ENCODE measurements at regions not wholly inside any gene's neighbourhood (a gene's known extent, or its start where the extent isn't known, plus 50 kb on each side); places are given as distances from the start of the nearest gene placed in this dataset.

DNA sequence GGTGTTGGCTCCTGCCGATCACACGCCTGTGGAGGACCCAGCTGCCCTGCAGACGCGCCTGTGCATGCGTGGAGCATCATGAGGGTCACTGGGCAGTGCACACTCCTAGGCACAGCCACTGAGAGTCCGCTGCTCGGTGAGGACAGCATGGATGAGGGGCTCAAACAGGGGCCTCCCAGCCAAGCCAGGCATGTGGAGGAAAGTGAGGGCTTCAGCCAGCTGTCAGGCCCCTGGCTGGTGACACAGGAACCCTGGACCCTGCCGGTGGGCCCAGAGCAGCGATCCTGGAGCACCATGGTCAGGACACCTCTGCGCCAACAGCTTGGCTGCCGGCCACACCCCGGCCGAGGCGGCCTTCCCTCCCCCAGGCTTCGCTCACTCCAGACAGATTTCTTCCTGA is 171.2 kb downstream of the RTP5 start:
- no peaks in the 10 kb centered on the region for H3K79me2 ChIP-seq (ENCODE audit: control insufficient read depth, insufficient read depth, low read length, poor library complexity)
- DNase-seq, result no peak
- no CpG with 5 or more reads among the region's 15 CpGs for WGBS (ENCODE audit: extremely low coverage, insufficient coverage, insufficient read length)

DNA sequence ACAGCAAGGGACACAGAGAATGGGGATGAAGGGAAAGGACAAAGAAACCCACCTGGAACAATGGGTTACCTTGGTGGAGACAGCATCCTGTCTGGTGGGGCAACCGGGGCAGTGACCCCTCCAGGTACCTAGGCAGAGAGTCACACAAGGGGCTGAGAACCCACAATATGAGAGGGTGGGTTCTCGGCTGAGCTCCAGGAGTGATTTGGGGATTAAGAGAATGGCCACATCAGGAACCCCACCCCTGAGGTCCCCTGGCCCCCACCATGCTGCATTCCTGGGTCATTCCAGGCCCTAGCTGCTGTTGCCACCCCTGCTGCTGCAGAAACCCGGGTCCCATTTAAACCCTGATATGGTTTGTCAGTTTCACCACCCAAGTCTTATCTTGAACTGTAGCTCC is 172.3 kb downstream of the RTP5 start:
- Histone ChIP-seq H3K27me3 (ENCODE audit: insufficient read depth, low read length) (peaks cover 7% of the 10 kb centered on the region), H4K91ac (ENCODE audit: low read depth, low read length) (no peak overlapping the region), H4K8ac (ENCODE audit: low read depth, low read length) (no peak overlapping the region), H3K9me3 (ENCODE audit: insufficient read depth, low read depth, low read length) (no peaks in the 10 kb centered on the region), H3K36me3 (ENCODE audit: control insufficient read depth in 1 of 2, insufficient read depth in 2 of 2, low read length in 2 of 2) (no peaks in the 10 kb centered on the region), H4K12ac (ENCODE audit: low read depth, low read length) (no peak overlapping the region), H3K79me1 (ENCODE audit: low read length) (no peaks in the 10 kb centered on the region), H3K27ac (ENCODE audit: low read depth, low read length) (no peak overlapping the region), H3K23ac (ENCODE audit: low read length) (no peak overlapping the region), H2BK5ac (ENCODE audit: low read depth, low read length, poor library complexity) (no peak overlapping the region), H2AK5ac (ENCODE audit: low read length) (no peak overlapping the region), H3K79me2 (ENCODE audit: control insufficient read depth, insufficient read depth, low read length, poor library complexity) (no peaks in the 10 kb centered on the region), H3K9ac (ENCODE audit: low read length) (no peak overlapping the region), H3K4me2 (ENCODE audit: low read length) (no peak overlapping the region), H3K18ac (ENCODE audit: low read length) (no peak overlapping the region), H2AFZ (ENCODE audit: insufficient read depth, low read length, poor library complexity) (no peak overlapping the region), H2BK120ac (ENCODE audit: insufficient read depth, low read length, poor library complexity) (no peak overlapping the region), H3K14ac (ENCODE audit: low read length) (no peak overlapping the region), H3K4ac (ENCODE audit: low read depth, low read length) (no peak overlapping the region), H3K4me1 (ENCODE audit: control insufficient read depth in 1 of 2, insufficient read depth in 2 of 2, low read length in 2 of 2) (no peaks in the 10 kb centered on the region), H2BK12ac (ENCODE audit: low read length) (no peak overlapping the region), H3K4me3 (ENCODE audit: low read depth, low read length) (no peak overlapping the region)
- DNase-seq, result no peak
- WGBS (ENCODE audit: extremely low coverage, insufficient coverage, insufficient read length), result no CpG with 5 or more reads among the region's 3 CpGs

More for the DNA sequence above, 171.2 kb downstream of the RTP5 start:
- no peak overlapping the region for H2AK5ac ChIP-seq (ENCODE audit: low read length)
- H3K4ac ChIP-seq (ENCODE audit: low read depth, low read length), result no peak overlapping the region
- H3K4me3 ChIP-seq (ENCODE audit: low read depth, low read length), result no peak overlapping the region
- no peaks in the 10 kb centered on the region for H3K36me3 ChIP-seq (ENCODE audit: control insufficient read depth in 1 of 2, insufficient read depth in 2 of 2, low read length in 2 of 2)
- H3K9ac ChIP-seq (ENCODE audit: low read length), result no peak overlapping the region
- no peaks in the 10 kb centered on the region for H3K4me1 ChIP-seq (ENCODE audit: control insufficient read depth in 1 of 2, insufficient read depth in 2 of 2, low read length in 2 of 2)
- no peaks in the 10 kb centered on the region for H3K79me1 ChIP-seq (ENCODE audit: low read length)
- H3K4me2 ChIP-seq (ENCODE audit: low read length), result no peak overlapping the region
- H3K23ac ChIP-seq (ENCODE audit: low read length), result no peak overlapping the region
- H2AFZ ChIP-seq (ENCODE audit: insufficient read depth, low read length, poor library complexity), result no peak overlapping the region
- no peak overlapping the region for H2BK120ac ChIP-seq (ENCODE audit: insufficient read depth, low read length, poor library complexity)
- peaks cover 3% of the 10 kb centered on the region for H3K27me3 ChIP-seq (ENCODE audit: insufficient read depth, low read length)
- no peak overlapping the region for H2BK5ac ChIP-seq (ENCODE audit: low read depth, low read length, poor library complexity)
- no peak overlapping the region for H4K8ac ChIP-seq (ENCODE audit: low read depth, low read length)
- H4K91ac ChIP-seq (ENCODE audit: low read depth, low read length), result no peak overlapping the region
- no peak overlapping the region for H3K14ac ChIP-seq (ENCODE audit: low read length)
- no peak overlapping the region for H2BK12ac ChIP-seq (ENCODE audit: low read length)
- H4K12ac ChIP-seq (ENCODE audit: low read depth, low read length), result no peak overlapping the region
- H3K9me3 ChIP-seq (ENCODE audit: insufficient read depth, low read depth, low read length), result no peaks in the 10 kb centered on the region
- H3K27ac ChIP-seq (ENCODE audit: low read depth, low read length), result no peak overlapping the region
- no peak overlapping the region for H3K18ac ChIP-seq (ENCODE audit: low read length)

DNA sequence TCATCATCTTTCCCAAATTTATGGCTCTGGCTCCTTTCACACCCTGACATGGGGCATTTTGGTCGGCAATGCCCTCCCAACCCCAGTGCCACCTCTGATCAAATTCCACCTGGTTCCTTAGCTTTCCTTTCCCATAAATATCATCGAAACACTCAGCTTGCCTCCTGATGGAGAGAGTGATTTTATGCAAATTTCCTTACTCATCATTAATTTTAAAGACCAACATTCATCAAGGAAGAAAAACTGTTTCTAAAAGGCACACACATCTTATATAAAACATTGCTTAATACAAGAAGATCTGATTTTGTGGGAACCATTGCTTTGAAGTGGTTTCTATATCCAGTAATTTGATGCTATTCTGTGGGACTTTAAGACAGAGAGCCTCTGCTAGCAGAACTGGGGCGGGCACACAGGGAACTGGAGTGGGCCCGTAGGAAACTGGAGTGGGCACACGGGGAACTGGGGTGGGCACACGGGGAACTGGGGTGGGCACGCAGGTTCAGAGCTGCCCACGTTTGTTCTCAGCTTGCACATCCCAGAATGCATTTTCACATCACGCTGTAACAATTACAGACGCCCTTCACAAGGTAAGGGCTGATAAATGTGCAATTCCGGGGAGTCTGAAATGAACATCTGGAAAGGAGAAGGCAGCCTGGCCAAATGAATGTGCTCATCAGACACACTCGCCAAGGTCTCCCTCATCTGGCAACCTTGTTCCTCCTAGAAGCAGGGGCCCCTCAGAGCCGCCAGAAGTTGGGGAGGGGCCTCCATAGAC is 174.2 kb downstream of the RTP5 start:
- no peaks in the 10 kb centered on the region for H3K4me1 ChIP-seq (ENCODE audit: control insufficient read depth in 1 of 2, insufficient read depth in 2 of 2, low read length in 2 of 2)
- WGBS (ENCODE audit: extremely low coverage, insufficient coverage, insufficient read length), result no CpG with 5 or more reads among the region's 13 CpGs
- no peak overlapping the region for H3K4me3 ChIP-seq (ENCODE audit: low read depth, low read length)
- no peaks in the 10 kb centered on the region for H3K79me1 ChIP-seq (ENCODE audit: low read length)
- H3K79me2 ChIP-seq (ENCODE audit: control insufficient read depth, insufficient read depth, low read length, poor library complexity), result no peaks in the 10 kb centered on the region
- H3K36me3 ChIP-seq (ENCODE audit: control insufficient read depth in 1 of 2, insufficient read depth in 2 of 2, low read length in 2 of 2), result no peaks in the 10 kb centered on the region
- H3K23ac ChIP-seq (ENCODE audit: low read length), result no peak overlapping the region
- H2BK120ac ChIP-seq (ENCODE audit: insufficient read depth, low read length, poor library complexity), result no peak overlapping the region
- H3K27ac ChIP-seq (ENCODE audit: low read depth, low read length), result no peak overlapping the region
- H2BK12ac ChIP-seq (ENCODE audit: low read length), result no peak overlapping the region
- H4K91ac ChIP-seq (ENCODE audit: low read depth, low read length), result no peak overlapping the region
- peaks cover 2% of the 10 kb centered on the region for H3K9me3 ChIP-seq (ENCODE audit: insufficient read depth, low read depth, low read length)
- no peak overlapping the region for H2AFZ ChIP-seq (ENCODE audit: insufficient read depth, low read length, poor library complexity)
- H3K14ac ChIP-seq (ENCODE audit: low read length), result no peak overlapping the region
- H3K27me3 ChIP-seq (ENCODE audit: insufficient read depth, low read length), result peaks cover 11% of the 10 kb centered on the region
- H4K12ac ChIP-seq (ENCODE audit: low read depth, low read length), result no peak overlapping the region
- DNase-seq, result no peak
- H3K9ac ChIP-seq (ENCODE audit: low read length), result no peak overlapping the region
- no peak overlapping the region for H3K4me2 ChIP-seq (ENCODE audit: low read length)
- no peak overlapping the region for H2BK5ac ChIP-seq (ENCODE audit: low read depth, low read length, poor library complexity)
- H3K4ac ChIP-seq (ENCODE audit: low read depth, low read length), result no peak overlapping the region
- no peak overlapping the region for H2AK5ac ChIP-seq (ENCODE audit: low read length)
- no peak overlapping the region for H3K18ac ChIP-seq (ENCODE audit: low read length)
- H4K8ac ChIP-seq (ENCODE audit: low read depth, low read length), result no peak overlapping the region

DNA sequence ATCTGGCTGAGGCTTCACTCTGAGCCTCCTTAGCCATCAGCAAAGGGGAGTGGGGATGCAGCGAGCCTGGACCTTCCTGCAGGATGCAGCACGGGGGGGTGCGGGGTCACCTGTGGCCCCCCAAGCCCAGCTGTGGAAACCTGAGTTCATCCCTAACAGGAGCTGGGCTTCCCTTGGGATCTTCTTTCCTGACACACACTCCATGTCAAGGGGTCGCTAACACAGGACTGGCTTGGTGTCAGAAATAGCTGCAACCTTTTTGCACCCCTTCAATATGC is 174.7 kb downstream of the RTP5 start:
- WGBS (ENCODE audit: extremely low coverage, insufficient coverage, insufficient read length), result no CpG with 5 or more reads among the region's 4 CpGs
- Histone ChIP-seq H3K36me3 (ENCODE audit: control insufficient read depth in 1 of 2, insufficient read depth in 2 of 2, low read length in 2 of 2) (no peaks in the 10 kb centered on the region), H2BK5ac (ENCODE audit: low read depth, low read length, poor library complexity) (no peak overlapping the region), H3K14ac (ENCODE audit: low read length) (no peak overlapping the region), H3K9me3 (ENCODE audit: insufficient read depth, low read depth, low read length) (peaks cover 2% of the 10 kb centered on the region), H2AK5ac (ENCODE audit: low read length) (no peak overlapping the region), H3K4me1 (ENCODE audit: control insufficient read depth in 1 of 2, insufficient read depth in 2 of 2, low read length in 2 of 2) (no peaks in the 10 kb centered on the region), H3K4me3 (ENCODE audit: low read depth, low read length) (no peak overlapping the region), H4K91ac (ENCODE audit: low read depth, low read length) (no peak overlapping the region), H3K4ac (ENCODE audit: low read depth, low read length) (no peak overlapping the region), H3K27ac (ENCODE audit: low read depth, low read length) (no peak overlapping the region), H3K18ac (ENCODE audit: low read length) (no peak overlapping the region), H3K79me1 (ENCODE audit: low read length) (no peaks in the 10 kb centered on the region), H3K4me2 (ENCODE audit: low read length) (no peak overlapping the region), H2BK12ac (ENCODE audit: low read length) (no peak overlapping the region), H4K8ac (ENCODE audit: low read depth, low read length) (no peak overlapping the region), H3K79me2 (ENCODE audit: control insufficient read depth, insufficient read depth, low read length, poor library complexity) (no peaks in the 10 kb centered on the region), H3K23ac (ENCODE audit: low read length) (no peak overlapping the region), H3K9ac (ENCODE audit: low read length) (no peak overlapping the region), H3K27me3 (ENCODE audit: insufficient read depth, low read length) (peaks cover 11% of the 10 kb centered on the region), H2BK120ac (ENCODE audit: insufficient read depth, low read length, poor library complexity) (no peak overlapping the region), H2AFZ (ENCODE audit: insufficient read depth, low read length, poor library complexity) (no peak overlapping the region), H4K12ac (ENCODE audit: low read depth, low read length) (no peak overlapping the region)
- DNase-seq, result no peak

Data from trophoblast cell (in vitro differentiated cells and primary cell).